ENCODE measurements at regions not wholly inside any gene's neighbourhood (a gene's known extent, or its start where the extent isn't known, plus 50 kb on each side); places are given as distances from the start of the nearest gene placed in this dataset.
"Not testable (repeated sequence)": the region's sequence is repeated elsewhere in the genome, so short reads cannot be mapped to it uniquely, and the experiment has no call there.

DNA sequence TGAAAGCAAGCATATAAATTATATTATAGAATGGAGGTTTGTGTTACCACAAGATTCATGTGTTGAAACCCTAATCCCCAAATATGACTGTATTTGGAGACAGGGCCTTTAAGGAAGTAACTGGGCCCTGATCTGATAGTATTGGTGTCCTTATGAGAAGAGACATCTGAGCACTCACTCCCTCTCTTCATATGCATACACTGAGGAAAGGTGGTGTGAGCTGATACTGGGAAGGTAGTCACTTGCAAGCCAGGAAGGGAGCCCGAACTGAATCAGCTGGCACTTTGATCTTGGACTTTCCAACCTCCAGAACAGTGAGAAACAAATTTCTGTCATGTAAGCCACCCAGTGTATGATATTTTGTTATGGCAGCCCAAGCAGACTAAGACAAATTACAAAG is 66.9 kb upstream of the RHOBTB1 start:
- no peak for DNase-seq (ENCODE audit: low spot score)

GRCh38 chr10:61003069-61003468 is 59.1 kb upstream of the RHOBTB1 start:
- not testable (repeated sequence) for DNase-seq (ENCODE audit: low spot score)

GRCh38 chr10:61001731-61002122 is 57.7 kb upstream of the RHOBTB1 start:
- no peak for DNase-seq (ENCODE audit: low spot score)

DNA sequence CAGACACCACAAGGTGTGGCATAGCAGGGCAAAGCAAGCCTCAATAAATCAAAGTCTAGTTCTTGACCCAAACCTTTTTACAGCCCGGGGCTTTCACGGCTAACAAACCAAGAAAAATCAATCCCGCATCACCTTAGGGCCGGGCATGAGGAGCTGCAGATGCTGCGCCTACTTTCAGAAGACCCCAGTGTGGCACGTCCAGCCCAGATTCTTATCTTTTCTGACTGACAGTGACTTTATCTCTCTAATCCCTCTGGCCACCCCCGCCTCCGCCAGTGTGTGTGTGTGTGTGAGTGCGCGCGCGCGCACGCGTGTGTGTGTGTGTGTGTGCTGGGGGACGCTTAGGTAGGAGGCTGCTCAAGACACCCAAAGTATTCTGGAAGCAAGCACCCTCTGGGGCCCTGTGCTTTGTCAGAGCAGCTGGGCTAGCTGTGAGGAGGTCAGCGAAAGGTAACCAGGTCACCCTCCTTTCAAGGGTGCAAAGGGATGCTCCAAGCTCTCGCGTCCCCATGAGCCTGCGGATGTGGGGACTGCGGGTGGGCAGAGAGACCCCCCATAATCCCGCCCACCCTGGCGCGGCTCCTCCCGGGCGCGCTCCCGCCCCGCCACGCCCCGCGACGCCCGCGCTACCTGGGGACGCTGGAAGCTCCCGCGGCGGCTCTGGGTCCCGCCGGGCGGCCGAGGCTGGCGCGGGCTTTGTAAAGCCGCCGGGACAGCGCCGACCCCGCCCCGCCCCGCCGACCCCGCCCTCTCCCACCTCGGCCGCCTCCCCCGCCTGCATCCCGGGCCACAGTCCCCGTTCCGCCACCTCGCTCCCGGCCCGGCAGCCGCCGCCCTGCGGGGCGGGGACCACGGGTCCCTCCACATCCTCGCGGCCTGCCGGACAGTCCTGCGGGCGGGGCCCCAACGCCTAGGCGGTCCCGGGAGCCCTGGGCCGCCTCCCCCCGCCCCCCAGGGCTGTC is 57.1 kb upstream of the RHOBTB1 start:
- DNase-seq (ENCODE audit: low spot score), result peak; percentile 42

DNA sequence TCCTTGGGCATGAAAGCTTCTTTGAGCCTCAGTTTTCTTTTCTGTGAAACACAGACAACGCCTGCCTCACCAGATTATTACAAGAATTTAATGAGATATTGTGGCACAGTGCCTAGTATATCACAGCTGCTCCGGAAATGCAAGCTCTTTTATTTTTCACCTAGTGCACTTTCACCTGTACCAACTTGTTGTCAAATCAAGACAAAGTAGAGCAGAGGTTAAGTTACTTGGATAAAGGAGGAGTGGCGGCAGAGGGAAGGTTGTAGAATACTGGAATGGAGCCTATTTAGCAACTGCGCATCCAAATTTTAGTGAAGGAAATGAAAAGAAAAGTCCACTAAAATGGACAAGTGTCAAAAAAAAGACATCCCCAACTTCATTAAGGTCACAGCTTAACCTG is 54.9 kb upstream of the RHOBTB1 start:
- no peak for DNase-seq (ENCODE audit: low spot score)

GRCh38 chr10:60994128-60994527 is 50.1 kb upstream of the RHOBTB1 start:
- DNase-seq (ENCODE audit: low spot score), result no peak
